Middle frontal gyrus (tissue), 1 donor: ENCODE measurements at regions not wholly inside any gene's neighbourhood (a gene's known extent, or its start where the extent isn't known, plus 50 kb on each side); places are given as distances from the start of the nearest gene placed in this dataset.

Experiments
- DNase-seq: peaks from one replicate; pipeline ENCODE4 v3.0.0-alpha.2; 2015; ENCODE audit warnings: low spot score; ENCODE audit errors: extremely low spot score

DNA sequence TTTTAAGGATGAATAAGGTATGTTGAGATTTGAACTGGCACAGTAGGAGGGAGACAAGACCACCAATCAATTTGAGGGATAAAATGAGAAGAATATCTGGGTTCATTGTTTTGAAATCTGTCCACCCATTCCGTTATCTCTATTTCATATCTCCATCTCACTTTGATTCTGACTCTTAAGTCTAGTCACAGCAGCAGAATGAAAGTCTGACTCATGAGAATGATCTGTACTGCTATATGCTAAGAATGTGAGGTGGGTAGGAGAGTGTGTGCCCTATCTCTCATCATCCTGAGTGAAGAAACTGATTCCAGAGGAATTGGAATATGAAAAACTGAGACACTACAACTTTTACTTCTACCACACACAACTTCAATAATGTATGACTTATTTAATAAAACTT lies 1994.5 kb upstream of the PIK3C3 start:
- no peak for DNase-seq

DNA sequence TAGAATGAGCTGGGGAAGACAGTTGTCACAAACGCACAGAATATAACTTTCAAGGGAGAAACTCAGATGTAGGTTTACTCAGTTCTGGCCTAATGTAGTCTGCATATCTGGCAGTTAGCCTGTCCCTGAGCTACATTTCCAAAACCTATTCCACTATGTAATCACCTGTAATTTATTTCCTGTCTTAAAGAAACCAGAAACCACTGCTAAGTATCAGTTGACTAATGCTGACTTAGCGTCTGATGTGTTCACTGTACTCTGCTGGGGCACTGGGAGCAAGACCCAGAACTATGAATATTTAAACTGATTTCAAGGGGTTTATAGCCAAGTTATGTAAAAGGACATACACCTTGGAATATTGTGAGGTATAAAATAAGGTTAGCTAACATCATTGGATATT lies 1995.2 kb upstream of the PIK3C3 start:
- DNase-seq: no peak

DNA sequence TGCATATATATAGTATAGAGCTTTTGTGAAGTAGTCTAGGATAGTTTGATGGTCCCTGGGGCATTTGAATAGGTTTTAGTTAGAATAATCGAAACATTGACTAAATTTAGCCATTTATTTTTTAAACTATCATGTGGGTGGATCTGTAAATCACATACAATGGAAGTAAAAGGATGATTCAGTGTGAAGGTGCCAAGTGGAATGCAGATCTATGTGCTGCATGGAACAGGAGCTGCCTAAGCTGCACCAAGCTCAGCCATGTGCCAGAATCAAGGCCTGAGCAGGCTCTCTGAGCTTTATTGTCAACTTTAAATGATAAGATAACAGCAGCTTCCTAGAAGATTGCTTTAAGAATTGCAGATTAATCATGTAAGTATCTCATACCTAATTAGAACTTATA lies 1996.2 kb upstream of the PIK3C3 start:
- no peak for DNase-seq

DNA sequence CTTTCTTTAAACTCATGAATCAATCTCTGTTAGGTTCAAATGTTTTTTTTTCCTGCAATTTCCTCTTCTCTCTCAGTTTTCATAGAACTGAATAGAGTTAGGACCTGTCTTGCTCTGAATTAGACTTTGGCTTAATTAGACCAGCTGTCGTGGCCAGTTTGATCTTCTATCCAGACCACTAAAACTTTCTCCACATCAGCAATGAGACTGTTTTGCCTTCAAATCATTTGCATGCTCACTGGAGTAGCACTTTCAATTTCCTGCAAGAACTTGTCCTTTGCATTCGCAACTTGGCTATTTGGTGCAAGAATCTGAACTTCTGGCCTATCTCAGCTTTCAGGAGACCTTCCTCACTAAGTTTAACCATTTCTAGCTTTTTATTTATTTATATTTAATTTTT lies 2002.2 kb upstream of the PIK3C3 start:
- no peak for DNase-seq

DNA sequence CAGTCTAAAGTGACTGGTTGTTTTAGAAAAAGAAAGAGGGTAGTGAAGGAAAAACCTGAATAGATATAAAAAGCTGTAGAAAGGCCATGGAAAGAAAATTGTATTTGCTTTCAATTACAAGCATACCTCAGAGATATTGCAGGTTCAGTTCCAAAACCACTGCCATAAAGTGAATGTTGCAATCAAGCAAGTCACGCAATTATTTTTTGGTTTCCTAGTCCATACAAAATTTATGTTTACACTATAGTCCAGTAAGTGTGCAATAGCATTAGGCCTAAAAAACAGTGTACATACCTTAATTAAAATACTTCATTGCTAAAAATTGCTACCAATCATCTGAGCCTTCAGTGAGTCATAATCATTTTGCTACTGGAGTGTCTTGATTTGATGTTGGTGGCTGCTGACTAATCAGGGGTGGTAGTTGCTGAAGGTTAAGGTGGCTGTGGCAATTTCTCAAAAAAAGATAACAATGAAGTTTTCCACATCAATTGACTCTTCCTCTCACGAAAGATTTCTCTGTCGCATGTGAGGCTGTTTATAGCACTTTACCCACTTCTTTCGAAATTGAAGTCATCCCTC lies 2003.8 kb upstream of the PIK3C3 start:
- no peak for DNase-seq

DNA sequence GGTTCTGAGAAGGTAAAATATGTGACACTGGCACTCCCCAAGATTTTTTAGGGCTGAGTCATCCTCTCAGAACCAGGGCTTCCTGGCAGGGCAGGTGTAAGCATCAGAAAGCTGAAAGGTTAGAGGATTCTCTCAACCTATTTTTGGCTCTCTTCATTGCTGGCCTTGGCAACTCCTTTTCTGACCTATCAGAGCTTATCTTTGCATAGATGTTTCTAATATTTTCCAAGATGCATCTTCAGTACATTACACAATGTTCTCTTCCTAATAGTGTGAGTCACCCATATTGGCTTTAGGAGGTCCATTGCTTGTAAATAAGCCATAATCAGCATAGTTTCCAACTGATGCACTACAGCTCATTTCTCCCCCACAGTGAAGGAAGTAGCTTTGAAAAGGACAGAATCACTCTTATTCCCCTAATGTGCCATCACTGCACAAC lies 2008.4 kb upstream of the PIK3C3 start:
- no peak for DNase-seq

DNA sequence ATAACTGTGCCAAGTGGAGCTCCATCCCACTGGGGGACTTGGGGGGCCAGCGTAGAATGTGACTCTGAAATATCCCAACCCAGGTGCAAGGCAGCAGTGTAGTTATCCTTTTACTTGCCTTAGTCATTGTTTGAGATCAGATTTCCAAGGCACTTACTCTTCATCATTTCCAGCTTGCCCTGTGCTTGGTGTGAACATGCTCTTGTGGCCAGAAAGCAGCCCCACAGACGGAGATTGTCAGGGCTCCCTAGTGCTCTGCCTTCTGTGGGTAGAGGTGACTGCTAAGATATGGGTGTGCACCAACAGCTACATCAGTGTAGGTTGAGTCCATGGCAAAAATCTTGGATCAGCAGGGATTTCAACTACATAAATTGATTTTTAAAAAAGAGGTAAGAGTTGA lies 2010.0 kb upstream of the PIK3C3 start:
- no peak for DNase-seq

DNA sequence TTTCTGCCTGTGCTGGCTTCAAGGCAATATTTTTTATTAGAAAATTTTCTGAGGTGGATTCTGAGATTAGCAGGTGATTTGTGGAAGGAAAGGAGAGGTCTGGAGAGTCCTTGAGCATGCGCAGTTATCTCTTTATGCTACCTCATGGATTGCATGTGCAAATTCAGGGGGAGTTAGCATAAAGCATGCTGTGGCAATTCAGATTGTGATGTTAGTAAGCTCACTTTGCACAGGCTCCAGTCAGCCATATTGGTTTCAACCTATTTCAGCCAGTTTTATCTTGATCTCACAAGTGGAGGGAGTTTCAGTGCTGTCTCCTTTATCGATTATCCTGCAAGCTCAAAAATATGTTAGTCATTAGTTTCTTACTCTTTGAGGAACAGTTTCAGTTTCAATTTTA lies 2012.3 kb upstream of the PIK3C3 start:
- no peak for DNase-seq

DNA sequence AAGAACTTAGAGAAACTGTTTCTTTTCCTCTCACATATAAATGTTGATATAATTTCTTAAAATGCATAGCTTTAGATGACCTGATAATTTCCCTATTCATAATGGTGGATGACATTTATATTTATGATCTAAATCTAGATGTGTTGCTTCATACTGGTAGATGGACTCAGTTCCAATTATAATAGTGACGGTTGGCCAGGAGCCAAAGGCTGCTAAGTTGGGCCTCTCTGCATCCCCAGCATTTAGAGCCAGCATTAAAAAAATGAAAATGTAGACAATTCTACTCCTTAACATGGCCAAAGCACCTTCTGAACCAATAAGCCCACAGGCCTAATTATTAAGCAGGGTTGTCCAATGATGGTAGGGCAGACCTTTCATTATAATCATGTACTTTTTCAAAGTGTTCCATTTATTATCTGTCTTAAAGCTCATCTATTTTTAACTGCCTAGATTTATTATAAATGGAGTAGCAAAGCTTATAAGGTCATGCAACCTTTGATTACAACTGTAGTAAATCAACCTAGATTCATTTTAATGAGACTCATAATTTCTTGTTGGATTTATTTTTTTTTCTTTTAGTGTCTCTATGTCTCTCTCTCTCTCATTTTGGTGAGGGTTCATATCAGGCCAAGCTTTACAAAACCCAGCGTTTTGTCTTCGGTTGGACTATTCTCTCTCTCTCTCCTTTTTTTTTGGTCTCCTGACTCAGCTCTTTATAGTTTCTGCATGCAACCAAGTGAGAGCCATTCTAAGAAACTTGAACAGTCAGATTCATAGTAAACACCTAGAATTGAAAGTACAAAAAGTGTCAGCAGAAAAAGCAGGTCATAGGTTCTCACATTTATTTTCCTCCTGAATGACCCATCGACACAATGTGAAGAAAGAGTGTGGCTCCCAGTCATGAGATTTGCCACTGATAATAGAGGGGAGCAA lies 2016.1 kb upstream of the PIK3C3 start:
- DNase-seq: no peak

DNA sequence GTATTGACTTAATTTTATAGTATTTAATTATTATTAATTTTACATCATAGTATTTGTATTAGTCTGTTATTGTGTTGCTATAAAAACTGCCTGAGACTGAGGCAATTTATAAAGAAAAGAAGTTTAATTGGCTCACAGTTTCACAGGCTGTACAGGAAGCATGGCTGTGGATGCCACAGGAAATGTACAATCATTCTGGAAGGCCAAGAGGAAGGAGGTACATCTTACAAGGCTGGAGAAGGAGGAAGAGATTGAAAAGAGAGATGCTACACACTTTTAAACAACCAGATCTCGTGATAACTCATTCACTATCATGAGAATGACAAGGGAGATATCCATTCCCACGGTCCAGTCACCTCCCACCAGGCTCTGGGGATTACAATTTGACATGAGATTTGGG lies 2019.4 kb upstream of the PIK3C3 start:
- DNase-seq: no peak

DNA sequence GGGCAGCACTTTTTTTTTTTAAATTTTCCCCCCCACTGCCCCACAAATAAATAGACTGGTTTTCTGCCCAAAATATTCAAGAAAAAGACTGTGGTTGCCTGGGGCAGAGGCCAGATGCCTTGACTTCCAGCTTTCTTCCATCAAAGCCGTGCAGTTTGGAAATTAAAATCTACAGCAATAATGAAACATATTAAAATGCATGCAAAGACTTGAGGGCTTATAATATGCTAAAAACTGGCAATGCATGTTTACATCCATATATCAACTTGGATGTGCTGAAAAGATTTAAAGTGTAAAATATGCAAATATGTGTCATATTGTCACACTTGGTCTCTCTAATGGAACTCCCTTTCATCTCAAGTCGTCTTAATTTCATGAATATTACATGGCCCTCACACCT lies 2036.2 kb upstream of the PIK3C3 start:
- DNase-seq: no peak

DNA sequence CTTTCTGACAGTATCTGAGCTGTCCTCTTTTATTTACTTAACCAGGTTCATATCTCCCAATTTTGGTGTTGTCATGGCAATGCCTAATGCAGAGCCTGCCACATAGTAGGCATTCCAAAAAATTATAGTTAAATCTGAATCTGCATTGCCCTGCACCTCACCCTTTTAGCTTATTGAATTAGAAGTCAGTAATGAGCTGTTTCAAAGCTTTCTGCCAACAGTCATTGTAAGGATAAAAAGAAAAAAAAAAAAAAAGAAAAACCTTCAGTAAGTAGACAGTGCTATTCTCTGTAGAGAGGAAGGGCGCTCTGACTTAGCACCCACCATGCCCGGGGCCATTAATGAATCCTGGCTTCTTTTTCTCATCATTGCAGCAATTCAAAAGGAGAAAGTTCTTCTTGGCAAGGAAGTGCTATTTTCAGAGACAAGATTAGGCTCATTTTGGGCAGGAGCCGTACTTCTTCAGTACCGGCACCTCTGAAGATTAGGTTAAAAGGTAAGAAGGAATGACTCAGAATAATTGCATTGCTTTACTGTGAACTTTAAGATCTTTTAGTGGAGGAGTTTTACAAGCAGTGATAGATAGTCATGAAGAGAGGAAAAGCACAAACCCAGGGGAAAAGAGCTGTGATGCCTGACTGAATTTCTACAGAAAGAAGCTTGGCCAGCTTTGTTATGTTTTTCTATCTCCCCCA lies 2041.2 kb upstream of the PIK3C3 start:
- no peak for DNase-seq

DNA sequence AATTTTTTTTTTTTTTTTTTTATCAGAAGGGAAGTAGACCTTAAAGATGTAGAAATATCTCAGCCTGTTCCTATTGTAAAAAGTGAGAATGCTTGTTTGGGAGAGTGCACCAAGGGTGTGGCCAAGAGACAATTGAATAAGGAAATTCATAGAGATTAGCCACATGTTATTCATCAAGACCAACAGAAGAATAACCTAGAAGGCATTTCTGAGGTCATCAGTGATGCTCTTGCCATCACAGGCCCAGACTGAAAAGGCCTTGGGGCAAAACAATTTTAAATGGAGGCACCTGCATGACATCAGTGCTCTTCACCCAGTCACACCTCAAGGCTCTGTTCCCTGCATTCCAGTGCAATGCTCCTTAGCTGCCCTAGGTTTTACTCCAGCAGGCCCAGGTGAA lies 2043.3 kb upstream of the PIK3C3 start:
- no peak for DNase-seq

DNA sequence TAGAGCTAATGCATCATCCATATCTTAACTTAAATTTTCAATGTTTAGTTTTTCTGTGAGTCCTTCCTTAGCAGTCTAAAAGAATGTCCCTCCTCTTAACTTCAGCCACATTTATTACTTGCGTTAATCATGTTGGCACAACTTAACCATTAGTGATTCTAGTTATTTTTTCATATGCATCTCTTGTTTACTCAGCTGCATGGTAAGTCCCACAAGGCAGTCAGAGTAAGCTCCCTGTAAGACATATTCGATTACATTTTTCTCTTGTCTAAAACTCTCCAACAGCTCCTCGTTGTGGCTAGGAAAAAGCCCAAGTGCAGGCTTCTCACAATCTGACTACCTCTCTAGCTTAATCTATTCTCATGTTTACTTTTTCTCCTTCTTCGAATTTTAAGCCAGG lies 2045.3 kb upstream of the PIK3C3 start:
- DNase-seq: no peak

DNA sequence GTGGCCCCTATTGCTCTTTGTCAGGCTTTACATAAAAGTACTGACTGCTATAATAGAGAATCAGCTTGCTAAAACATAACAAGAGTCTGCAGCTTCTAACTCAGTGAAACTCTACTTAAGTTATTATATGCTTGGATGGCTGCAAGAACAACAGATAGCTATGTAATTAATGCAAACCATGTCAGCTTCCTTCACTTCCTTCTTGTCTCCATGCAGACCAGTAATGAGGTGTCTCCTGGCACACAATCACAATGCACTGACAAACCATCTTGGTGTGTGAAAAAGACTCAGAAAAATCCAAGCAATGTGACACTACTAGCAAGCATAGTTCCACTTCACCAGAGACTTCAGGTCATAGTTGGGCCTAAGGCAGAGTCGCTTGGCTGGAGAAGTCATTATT lies 2068.9 kb upstream of the PIK3C3 start:
- no peak for DNase-seq

DNA sequence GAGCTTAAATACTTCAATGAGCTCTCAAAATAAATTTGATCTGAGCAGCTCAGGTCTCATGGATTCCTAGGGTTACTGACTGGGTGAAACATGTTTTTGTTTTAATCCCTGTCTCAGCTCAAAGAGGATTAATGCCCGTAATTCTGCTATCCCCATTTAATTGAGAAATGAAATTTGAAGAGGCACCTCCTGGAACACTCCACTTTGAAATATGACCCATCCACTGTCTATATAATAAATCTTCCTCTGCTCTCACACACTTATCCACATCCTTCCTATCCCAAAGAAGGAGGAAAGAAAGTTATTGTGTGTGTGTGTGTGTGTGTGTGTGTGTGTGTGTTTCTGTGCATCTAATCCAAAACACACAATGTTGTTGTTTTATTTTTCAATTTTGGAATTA lies 2082.4 kb upstream of the PIK3C3 start:
- no peak for DNase-seq

DNA sequence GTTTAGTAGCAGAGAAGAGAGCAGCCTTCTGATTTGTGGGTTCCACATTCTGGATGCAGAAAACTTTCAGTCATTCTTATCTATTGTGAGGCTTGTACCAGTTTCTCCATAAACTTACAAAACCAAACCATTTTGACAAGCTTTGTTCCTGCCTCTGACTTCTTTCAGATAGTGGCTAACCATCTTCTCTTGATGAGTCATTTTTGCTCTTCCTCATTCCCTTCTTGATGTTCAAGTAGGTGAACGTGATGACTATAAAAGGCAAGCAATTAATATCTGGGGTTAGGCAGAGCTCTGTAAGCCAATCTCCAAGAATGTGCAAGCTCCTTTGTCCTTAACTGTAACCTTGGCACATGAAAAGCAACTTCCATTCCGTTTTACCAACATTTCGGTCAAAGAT lies 2083.1 kb upstream of the PIK3C3 start:
- no peak for DNase-seq

DNA sequence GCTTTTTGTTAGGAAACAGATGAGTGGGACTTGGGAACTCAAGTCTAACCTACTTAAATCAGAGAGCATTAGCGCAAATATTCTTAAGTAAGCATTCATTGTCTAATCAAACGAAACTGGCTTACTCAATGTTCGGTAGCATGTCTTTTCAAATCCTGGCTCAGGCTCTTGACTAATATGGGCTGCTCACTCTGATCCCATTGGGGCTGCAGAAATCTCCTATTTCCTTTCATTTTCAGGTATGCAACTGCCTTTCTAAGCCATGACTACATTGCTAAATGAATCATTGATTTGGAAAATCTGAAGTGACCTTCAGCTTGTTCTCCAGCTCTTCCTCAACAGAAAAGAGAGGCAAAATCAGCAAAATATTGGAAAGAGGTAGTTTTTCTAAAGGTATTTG lies 2084.4 kb upstream of the PIK3C3 start:
- DNase-seq: no peak

DNA sequence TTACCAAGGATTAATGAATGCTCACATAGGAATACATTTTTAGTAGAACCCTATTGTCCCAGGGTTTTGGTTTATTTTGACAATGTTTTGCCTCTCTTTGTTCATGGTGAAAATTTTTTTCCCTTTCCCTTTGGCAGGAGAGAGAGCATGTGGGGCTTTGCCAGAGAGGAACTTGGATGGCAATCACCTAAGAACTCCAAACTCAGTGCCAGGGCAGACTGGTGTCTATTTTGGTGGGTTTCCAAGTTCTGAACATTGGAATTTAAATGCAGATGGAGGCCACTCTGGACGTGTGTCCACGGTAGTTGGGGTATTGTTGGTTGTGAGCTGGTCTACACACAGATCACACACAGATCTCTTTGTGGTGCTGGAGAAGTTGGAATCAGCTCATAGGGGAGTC lies 2091.1 kb upstream of the PIK3C3 start:
- no peak for DNase-seq

DNA sequence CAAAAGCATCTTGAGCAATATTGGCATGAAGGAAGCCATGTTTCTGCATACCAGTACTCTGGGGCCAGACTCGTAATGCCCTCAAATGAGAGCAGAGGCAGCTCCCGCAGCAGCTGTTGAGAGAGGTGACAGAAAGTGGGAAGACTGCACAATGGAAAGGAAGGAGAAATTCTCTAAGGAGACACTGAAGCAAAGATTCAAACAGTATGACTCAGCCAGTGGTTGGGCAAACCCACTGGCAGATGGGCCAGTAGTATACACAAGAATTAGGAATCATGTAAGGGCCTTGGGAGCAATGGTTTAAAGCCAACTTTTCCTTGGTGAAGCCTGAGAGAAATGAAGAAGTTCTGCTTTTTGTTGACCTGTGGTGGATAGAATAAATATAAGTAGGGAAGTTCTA lies 2092.7 kb upstream of the PIK3C3 start:
- no peak for DNase-seq

DNA sequence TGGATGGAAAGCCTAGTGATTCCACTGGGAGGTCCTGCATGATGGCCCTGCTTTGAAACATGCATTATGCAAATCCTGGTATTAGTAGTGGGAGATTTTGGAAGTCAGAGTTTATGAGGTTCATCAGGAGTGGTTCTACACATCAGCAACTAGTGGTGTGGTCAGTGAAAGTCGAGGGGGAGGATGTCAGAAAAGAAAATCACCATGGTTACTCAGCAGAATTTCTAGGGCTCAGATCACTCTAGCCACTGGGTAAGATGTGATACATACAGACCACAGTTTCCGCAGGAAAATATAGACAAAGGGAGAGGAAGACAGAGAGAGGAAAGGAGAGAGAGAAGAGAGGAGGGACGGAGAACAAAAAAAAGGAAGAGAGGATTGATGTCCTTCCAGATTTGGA lies 2100.7 kb upstream of the PIK3C3 start:
- no peak for DNase-seq

DNA sequence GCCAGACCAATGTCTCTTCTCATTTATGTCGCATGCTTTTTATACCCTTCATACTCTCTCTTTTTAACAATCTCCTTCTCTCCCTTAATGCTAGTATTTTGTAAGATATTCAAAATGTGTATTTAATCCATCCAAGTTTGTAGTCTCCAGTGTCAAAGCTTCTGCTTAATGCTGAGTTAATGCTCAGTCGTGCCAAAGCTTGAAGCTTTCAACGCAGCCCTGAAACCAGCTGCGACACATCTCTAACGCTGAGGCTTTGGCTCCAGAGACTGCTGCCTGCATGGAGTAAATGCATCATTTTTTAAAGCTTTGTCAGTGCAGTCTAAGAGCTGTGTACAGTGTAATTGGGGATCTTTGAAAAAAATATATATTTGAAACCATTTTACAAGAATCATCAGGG lies 2108.8 kb upstream of the PIK3C3 start:
- DNase-seq: no peak

DNA sequence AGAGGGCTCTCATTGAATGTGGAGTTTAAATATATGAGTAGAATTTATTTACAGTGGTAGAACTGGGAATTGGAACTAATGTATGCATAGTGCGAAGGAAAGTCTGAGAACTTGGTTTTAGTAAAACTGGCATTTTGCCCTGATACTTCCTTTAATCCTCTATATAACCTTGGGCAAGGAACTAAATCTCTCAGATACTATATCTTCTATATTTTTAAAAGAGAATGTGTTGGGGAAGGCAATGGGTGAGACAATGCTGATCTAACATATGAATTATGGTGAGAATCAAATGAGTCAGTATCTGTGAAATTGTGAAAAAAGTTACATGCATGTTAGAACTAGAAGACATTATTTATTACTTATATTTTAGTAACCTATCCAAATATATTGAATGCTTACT lies 2109.4 kb upstream of the PIK3C3 start:
- no peak for DNase-seq
